Fibroblast of mammary gland (primary cell): ENCODE measurements at regions not wholly inside any gene's neighbourhood (a gene's known extent, or its start where the extent isn't known, plus 50 kb on each side); places are given as distances from the start of the nearest gene placed in this dataset.
A peak's percentile ranks its signal among the peaks of the same experiment; 100 is the strongest.
"Not testable (repeated sequence)": the region's sequence is repeated elsewhere in the genome, so short reads cannot be mapped to it uniquely, and the experiment has no call there.

Source experiments
- DNase-seq: peaks from one replicate; pipeline ENCODE4 v3.0.0-alpha.2; 2010; ENCODE audit warnings: low read depth
- H3K4me3 ChIP-seq: 2 replicates; pipeline ENCODE4 v1.5.1; 2011; ENCODE audit warnings: low read depth, mild to moderate bottlenecking, low read length, moderate library complexity; ENCODE audit not compliant: control insufficient read depth
- TF ChIP-seq, protein P1 (sequence below): conservative IDR thresholded peaks from 2 replicates; pipeline ENCODE4 v1.5.1; 2011; ENCODE audit warnings: low read depth, low read length, inconsistent platforms; ENCODE audit not compliant: control insufficient read depth, insufficient read depth

DNA sequence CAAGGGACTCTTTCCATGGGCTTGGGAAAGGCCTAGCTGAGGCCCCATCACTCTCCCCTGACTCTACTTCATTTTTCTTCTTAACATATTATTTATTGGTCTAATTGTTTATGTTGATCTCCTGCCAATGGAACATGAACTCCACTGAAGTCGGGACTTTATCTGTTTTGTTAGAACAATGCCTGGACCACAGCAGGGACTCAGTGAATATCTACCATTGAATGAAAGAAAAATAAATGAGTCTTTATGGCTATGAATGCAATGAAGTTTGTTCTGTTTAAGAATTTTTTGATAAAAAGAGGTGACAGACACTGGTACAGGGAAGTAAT is 112.3 kb downstream of the ADAMTS15 start:
- no peak overlapping the region for H3K4me3 ChIP-seq
- DNase-seq, result no peak
- TF ChIP-seq, protein P1, sequence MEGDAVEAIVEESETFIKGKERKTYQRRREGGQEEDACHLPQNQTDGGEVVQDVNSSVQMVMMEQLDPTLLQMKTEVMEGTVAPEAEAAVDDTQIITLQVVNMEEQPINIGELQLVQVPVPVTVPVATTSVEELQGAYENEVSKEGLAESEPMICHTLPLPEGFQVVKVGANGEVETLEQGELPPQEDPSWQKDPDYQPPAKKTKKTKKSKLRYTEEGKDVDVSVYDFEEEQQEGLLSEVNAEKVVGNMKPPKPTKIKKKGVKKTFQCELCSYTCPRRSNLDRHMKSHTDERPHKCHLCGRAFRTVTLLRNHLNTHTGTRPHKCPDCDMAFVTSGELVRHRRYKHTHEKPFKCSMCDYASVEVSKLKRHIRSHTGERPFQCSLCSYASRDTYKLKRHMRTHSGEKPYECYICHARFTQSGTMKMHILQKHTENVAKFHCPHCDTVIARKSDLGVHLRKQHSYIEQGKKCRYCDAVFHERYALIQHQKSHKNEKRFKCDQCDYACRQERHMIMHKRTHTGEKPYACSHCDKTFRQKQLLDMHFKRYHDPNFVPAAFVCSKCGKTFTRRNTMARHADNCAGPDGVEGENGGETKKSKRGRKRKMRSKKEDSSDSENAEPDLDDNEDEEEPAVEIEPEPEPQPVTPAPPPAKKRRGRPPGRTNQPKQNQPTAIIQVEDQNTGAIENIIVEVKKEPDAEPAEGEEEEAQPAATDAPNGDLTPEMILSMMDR, result no peak

DNA sequence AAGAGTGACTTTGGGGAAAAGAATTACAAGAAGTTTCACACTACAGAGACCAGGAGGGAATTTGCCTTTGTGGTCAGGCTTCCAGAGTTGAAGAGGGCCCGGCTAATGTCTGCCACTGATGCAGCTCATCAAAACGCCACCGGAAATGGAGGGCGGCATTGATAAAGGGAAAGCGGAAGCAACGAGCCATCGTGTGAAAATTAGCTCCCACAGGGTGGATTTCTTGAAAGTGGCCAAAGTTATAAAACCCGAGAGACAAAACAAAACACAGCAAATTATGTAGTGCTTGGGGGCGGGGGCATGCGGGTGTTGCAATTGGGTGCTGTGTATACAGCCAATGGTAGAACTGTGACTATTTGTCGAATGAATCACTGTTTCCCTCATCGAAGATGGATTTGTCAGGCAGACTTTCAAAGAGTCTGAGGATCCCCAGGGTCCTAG is 113.0 kb downstream of the ADAMTS15 start:
- DNase-seq, result peak; percentile 56
- TF ChIP-seq, protein P1, result no peak
- no peak overlapping the region for H3K4me3 ChIP-seq

DNA sequence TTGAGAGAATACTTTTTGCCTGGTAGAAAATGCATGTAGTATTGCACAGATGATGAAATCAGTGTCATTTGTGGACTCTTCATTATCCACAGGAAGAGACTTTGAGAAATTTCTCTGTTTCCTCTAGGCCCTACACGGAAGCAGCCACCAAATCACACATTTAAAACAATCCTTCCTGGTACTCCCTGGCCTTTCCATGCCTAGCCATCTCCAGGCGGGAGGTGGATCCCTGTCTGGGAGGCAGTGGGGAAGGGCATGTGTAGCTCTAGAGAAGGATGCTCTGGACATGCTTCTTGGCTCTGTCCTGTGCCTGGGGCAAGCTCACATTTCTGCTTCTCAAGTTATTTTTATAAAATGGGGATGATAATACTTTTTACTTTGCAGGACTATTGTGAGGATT is 114.1 kb downstream of the ADAMTS15 start:
- no peak for DNase-seq
- no peak overlapping the region for H3K4me3 ChIP-seq
- TF ChIP-seq, protein P1, result no peak

DNA sequence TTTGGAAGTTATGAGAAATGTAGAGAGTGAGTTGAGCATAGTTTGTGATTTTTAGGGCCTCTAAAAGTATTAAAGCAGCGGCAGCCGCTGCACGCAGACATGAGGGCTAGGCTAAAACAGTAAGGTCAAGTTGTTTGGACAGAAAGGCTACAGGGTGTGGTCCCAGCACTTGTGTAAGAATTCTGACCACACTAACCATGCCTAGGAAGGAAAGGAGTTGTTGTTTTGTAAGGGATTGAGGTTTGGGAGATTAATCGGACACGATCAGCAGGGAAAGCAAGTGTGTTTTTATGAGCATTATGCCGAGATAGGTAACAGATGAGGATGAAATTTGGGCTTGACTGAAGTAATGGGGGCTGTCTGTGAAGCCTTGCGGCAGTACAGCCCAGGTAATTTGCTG is 117.9 kb downstream of the ADAMTS15 start:
- DNase-seq, result not testable (repeated sequence)

DNA sequence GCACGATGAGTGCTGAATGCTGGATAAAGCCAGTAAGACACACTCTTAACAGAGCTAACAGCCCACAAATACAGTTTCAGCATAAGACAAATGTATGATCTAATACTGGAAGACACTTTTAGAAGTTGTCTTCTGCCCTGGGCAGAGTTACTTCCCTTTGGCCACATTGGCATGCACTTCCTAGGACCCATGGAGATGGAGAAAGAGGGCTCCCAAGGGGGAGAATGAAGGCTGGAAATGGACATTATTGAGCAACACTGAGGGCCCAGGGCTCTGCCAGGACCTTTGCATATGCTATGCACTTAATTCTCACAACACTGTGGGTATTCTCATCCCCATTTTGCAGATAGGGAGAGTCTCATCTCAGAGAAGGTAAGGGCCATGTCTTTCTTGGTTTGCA is 123.1 kb downstream of the ADAMTS15 start:
- TF ChIP-seq, protein P1, result no peak
- no peak overlapping the region for H3K4me3 ChIP-seq
- no peak for DNase-seq

More for the DNA sequence above, 117.9 kb downstream of the ADAMTS15 start:
- H3K4me3 ChIP-seq, result not testable (repeated sequence)

DNA sequence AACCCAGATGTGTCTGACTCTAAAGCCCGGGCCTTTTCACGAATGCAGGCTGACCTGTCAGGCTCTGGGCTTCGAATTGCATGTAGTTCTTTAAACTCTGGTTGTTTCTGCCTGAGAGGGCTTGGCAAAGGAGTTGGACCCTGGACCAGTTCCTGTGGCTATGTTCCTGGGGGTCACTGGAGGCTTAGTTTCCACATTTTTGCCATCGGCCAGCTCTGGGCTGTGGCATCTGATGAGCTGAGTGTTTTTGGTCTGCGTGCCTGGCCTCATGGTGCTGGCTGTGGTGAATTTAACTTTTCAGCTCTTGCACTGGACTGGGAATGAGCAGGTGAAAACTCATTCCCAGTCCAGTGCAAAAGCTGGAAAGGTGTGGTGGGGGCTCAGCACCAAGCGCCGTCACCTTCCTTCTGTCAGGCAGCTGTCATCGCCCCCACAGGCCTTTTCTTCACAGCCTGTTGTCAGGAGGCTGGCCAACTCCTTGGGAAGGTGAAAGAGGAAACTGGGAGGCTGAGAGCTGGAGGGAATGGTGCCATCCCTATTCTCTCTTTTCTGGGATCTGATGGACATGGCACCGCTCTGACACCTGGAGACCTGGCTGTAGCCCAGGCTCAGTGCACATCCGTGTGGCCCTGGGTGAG is 123.6 kb downstream of the ADAMTS15 start:
- TF ChIP-seq, protein P1, result no peak
- no peak overlapping the region for H3K4me3 ChIP-seq
- no peak for DNase-seq

DNA sequence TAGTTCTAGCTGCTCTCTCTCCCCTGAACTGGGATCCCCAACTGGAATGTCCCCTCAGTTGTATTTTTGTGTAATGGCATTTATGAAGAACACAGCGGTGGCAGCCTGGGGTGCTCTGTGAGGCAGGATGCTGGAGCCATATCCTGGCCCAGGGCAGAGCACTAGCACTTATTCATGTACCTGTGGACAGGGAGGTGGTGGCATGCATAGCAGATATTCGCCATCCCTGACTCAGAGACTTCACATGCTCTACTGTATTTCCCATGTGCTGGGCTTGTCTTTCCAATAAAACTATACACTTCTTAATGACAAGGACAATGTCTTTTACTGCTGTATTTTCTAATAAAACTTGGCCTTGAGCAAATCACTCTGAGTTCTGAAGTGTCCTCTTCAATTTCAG is 125.3 kb downstream of the ADAMTS15 start:
- TF ChIP-seq, protein P1, result no peak
- H3K4me3 ChIP-seq, result no peak overlapping the region
- no peak for DNase-seq

DNA sequence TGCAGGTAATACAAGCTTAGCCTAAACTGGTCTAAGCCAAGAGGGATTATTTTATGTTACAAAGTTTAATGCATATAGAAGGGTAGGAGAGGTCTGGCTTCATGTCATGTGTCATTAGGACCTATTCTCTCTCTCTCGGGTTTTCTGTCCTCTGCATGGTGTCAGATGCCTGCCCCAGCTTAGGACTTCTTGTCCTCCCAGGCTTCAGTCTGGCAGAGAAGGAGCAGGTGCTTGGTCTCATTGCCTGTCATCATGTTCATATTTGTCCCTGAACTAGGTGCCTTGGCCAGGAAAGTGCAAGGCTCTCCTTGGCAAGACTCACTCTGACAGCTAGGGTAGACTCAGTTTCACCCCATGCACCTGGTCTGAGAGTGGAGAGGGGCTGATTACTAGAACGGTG is 126.3 kb downstream of the ADAMTS15 start:
- TF ChIP-seq, protein P1, result no peak
- DNase-seq, result no peak
- H3K4me3 ChIP-seq, result no peak overlapping the region
